M059J (cell line): ENCODE measurements at regions not wholly inside any gene's neighbourhood (a gene's known extent, or its start where the extent isn't known, plus 50 kb on each side); places are given as distances from the start of the nearest gene placed in this dataset.

Experiments
- DNase-seq: peaks from one replicate; pipeline ENCODE4 v3.0.0-alpha.2; 2012; ENCODE audit warnings: low read depth

GRCh38 chr3:174776636-174777035, 82.5 kb upstream of the NAALADL2 start:
- no peak for DNase-seq

- no peak for DNase-seq
Observed at GRCh38 chr3:174777813-174778212, 81.3 kb upstream of the NAALADL2 start.

- no peak for DNase-seq
Observed at GRCh38 chr3:174783502-174783901, 75.6 kb upstream of the NAALADL2 start.

GRCh38 chr3:174784206-174784934, 74.8 kb upstream of the NAALADL2 start:
- DNase-seq: no peak

GRCh38 chr3:174786825-174787224, 72.3 kb upstream of the NAALADL2 start:
- no peak for DNase-seq

- no peak for DNase-seq
Observed at GRCh38 chr3:174791161-174791560, 68.0 kb upstream of the NAALADL2 start.

- DNase-seq: no peak
Observed at GRCh38 chr3:174792864-174793263, 66.3 kb upstream of the NAALADL2 start.
